Osteocyte (in vitro differentiated cells): ENCODE measurements at regions not wholly inside any gene's neighbourhood (a gene's known extent, or its start where the extent isn't known, plus 50 kb on each side); places are given as distances from the start of the nearest gene placed in this dataset.

Experiments used
- DNase-seq: peaks from one replicate; pipeline ENCODE4 v3.0.0; 2021; ENCODE audit warnings: mixed read lengths; ENCODE audit not compliant: unreplicated experiment; ENCODE audit errors: extremely low spot score
- H3K27ac Mint-ChIP-seq: one replicate; pipeline ENCODE4 v1.8.0; 2021; ENCODE audit warnings: mild to moderate bottlenecking, mixed read lengths; ENCODE audit not compliant: unreplicated experiment
- H3K27me3 Mint-ChIP-seq: one replicate; pipeline ENCODE4 v1.8.0; 2021; ENCODE audit warnings: mixed read lengths; ENCODE audit not compliant: unreplicated experiment
- H3K36me3 Mint-ChIP-seq: one replicate; pipeline ENCODE4 v1.8.0; 2021; ENCODE audit warnings: mixed read lengths; ENCODE audit not compliant: unreplicated experiment
- H3K4me1 Mint-ChIP-seq: one replicate; pipeline ENCODE4 v1.8.0; 2021; ENCODE audit warnings: mixed read lengths; ENCODE audit not compliant: unreplicated experiment
- H3K4me3 Mint-ChIP-seq: one replicate; pipeline ENCODE4 v1.8.0; 2021; ENCODE audit warnings: mild to moderate bottlenecking, moderate library complexity, mixed read lengths; ENCODE audit not compliant: unreplicated experiment
- H3K9me3 Mint-ChIP-seq: one replicate; pipeline ENCODE4 v1.8.0; 2021; ENCODE audit warnings: mixed read lengths; ENCODE audit not compliant: unreplicated experiment
- TF ChIP-seq, protein P1 (sequence below): fragments of 200-600 bp; sonication (generic); IDR thresholded peaks from 2 replicates; pipeline ENCODE4 v1.5.0; 2021; ENCODE audit warnings: antibody characterized with exemption, mild to moderate bottlenecking, moderate library complexity

DNA sequence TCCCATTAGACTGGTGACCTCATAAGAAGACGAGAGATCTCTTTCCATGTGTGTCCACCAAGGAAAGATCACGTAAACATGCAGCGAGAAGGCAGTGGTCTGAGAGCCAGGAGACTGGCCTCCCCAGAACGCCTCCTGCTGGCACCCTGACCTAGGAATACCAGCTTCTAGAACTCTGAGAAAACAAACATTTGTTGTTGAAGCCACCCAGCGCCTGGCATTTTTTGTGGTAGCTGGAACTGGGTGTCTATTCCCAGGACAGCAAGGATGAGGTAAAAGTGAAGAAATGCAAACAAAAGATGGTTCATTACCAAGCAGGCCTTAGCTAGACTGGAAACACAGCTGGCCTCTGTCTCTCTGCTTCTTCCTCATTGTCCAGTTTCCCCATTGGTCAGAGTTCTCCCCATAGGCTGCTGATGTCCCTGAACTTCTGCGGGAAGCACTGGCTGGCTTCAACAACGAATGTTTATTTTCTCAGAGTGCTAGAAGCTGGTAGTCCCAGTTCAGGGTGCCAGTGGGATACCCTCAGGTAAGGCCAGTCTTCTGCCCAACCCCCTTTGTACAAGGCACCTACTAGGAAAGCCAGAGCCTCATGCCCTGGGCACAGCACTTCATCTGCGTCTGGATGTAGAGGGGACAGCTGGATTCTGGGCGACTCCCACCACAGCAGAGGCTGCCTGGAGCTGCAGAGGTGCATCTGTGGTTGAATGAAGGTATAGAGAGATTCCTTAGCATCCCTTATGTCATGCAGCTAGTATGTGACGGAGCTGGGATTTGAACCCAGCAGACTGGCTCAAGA lies 304.9 kb downstream of the TCERG1L start:
- peaks cover 49% of the 10 kb centered on the region for H3K9me3 Mint-ChIP-seq
- no peak overlapping the region for H3K4me3 Mint-ChIP-seq
- no peaks in the 10 kb centered on the region for H3K36me3 Mint-ChIP-seq
- no peaks in the 10 kb centered on the region for H3K4me1 Mint-ChIP-seq
- TF ChIP-seq, protein P1, sequence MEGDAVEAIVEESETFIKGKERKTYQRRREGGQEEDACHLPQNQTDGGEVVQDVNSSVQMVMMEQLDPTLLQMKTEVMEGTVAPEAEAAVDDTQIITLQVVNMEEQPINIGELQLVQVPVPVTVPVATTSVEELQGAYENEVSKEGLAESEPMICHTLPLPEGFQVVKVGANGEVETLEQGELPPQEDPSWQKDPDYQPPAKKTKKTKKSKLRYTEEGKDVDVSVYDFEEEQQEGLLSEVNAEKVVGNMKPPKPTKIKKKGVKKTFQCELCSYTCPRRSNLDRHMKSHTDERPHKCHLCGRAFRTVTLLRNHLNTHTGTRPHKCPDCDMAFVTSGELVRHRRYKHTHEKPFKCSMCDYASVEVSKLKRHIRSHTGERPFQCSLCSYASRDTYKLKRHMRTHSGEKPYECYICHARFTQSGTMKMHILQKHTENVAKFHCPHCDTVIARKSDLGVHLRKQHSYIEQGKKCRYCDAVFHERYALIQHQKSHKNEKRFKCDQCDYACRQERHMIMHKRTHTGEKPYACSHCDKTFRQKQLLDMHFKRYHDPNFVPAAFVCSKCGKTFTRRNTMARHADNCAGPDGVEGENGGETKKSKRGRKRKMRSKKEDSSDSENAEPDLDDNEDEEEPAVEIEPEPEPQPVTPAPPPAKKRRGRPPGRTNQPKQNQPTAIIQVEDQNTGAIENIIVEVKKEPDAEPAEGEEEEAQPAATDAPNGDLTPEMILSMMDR: no peak
- no peaks in the 10 kb centered on the region for H3K27me3 Mint-ChIP-seq
- DNase-seq: no peak
- no peak overlapping the region for H3K27ac Mint-ChIP-seq

DNA sequence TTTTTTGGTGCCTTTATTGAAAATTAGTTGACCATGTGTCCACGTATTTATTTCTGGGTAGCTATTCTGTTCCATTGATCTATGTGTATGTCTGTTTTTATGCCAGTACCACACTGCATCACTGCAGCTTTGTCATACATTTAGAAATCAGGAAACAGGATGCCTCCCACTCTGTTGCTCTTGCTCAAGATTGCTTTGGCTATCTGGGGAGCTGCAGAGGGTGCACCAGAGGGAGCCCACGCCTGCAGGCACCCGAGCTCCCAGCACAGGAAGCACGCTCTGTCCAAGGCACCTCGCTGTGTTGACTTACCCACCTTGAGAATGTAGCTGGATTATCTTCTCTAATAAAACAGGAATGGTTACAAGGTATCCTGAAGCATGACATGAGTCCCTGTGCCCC lies 301.7 kb downstream of the TCERG1L start:
- Mint-ChIP-seq H3K9me3 (peaks cover 41% of the 10 kb centered on the region), H3K36me3 (no peaks in the 10 kb centered on the region), H3K27me3 (no peaks in the 10 kb centered on the region), H3K27ac (no peak overlapping the region), H3K4me1 (no peaks in the 10 kb centered on the region), H3K4me3 (no peak overlapping the region)
- TF ChIP-seq, protein P1: no peak
- no peak for DNase-seq

DNA sequence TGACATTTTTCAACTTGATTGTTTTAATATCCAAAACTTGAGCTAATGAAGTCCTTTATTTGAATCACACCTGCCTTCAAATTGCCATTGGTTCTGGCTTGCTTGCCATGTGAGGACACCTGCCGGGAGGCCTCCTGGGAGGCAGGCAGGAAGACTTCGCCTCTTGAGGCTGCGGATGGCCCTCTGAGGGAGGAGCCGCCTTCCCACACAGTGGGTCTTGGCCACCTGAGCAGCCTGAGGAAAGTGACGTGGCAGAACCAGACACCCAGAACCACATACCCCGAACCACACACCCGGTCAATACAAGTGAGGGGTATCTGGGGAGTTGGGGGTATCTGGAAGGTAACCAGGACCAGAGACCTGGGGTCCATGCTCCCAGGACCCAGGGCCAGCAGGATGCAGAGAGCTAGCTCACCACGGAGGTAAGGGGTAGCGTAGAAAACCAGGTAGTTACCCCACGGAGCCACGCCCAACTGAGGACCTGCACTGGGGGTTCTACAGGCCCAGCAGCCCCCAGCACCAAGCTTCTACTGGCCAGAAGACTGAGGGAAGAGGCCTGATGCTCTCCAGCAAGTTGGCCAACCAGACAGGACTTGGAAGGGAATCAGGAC lies 300.5 kb downstream of the TCERG1L start:
- Mint-ChIP-seq H3K27ac (no peak overlapping the region), H3K4me3 (no peak overlapping the region), H3K36me3 (no peaks in the 10 kb centered on the region), H3K9me3 (peaks cover 47% of the 10 kb centered on the region), H3K4me1 (no peaks in the 10 kb centered on the region), H3K27me3 (no peaks in the 10 kb centered on the region)
- no peak for DNase-seq
- TF ChIP-seq, protein P1: no peak

DNA sequence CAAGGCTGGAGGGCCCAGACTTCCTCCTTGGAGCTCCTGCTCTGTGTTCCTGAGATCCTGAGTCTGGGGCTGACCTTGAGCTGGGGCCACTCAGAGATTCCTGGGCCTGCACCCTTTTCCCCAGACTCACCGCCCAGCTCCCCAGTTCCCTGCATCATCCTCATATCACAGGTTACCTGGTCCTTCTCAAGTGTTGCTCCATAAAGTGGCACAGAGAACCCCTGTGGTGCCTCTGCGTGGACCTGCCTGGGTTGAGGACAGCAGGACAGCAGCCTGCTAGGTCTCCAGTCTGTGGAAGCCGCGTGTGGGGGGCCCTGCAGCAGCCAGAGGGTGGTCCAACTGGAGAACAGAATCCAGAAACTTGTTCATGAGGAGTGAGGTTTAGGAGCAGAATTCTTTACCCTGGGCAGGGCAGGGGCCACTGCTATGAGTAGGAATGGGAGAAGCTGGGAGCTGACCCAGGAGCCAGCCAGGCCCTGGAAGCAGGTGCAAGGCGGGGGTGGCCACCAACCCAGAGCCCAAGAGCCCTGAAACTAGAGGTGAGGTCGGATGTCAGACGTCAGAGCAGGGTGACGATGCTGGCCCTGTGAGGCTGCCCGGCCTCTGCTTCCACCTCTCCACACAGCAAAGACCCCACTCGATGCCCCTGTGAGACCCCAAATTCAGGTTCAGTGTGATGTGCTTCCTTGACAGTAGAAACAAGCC lies 299.4 kb downstream of the TCERG1L start:
- TF ChIP-seq, protein P1: no peak
- H3K36me3 Mint-ChIP-seq: no peaks in the 10 kb centered on the region
- H3K27me3 Mint-ChIP-seq: no peaks in the 10 kb centered on the region
- no peak overlapping the region for H3K4me3 Mint-ChIP-seq
- DNase-seq: no peak
- H3K27ac Mint-ChIP-seq: no peak overlapping the region
- H3K9me3 Mint-ChIP-seq: peaks cover 53% of the 10 kb centered on the region
- H3K4me1 Mint-ChIP-seq: no peaks in the 10 kb centered on the region

DNA sequence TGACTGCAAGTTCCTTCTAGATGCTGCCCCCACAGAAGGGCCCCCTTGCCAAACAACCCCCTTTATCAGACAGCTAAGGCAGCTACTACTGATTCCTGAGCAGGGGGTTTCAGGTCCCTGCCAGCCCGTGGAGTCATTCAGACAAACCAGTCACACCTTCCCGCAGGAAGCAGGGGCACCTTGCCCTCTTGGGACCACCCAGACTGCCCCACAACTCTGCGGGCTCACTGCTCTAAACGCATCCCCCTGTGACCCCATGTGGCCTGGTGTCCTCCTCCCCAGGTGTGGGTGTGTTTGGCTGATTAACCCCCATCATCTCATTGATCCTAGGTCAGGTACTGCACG lies 298.9 kb downstream of the TCERG1L start:
- no peak overlapping the region for H3K4me3 Mint-ChIP-seq
- peaks cover 53% of the 10 kb centered on the region for H3K9me3 Mint-ChIP-seq
- H3K27ac Mint-ChIP-seq: no peak overlapping the region
- TF ChIP-seq, protein P1: no peak
- H3K27me3 Mint-ChIP-seq: no peaks in the 10 kb centered on the region
- no peaks in the 10 kb centered on the region for H3K4me1 Mint-ChIP-seq
- no peak for DNase-seq
- no peaks in the 10 kb centered on the region for H3K36me3 Mint-ChIP-seq
